Stimulated activated CD4-positive, alpha-beta T cell treated with anti-CD3 and anti-CD28 coated beads, Interleukin-2, amount 100 ng/mL, for 24 hours (primary cell): ENCODE measurements at regions not wholly inside any gene's neighbourhood (a gene's known extent, or its start where the extent isn't known, plus 50 kb on each side); places are given as distances from the start of the nearest gene placed in this dataset.
A peak's percentile ranks its signal among the peaks of the same experiment; 100 is the strongest.
"Not testable (repeated sequence)": the region's sequence is repeated elsewhere in the genome, so short reads cannot be mapped to it uniquely, and the experiment has no call there.

Experiments
- DNase-seq, 2 donors: peaks; one replicate each; pipeline ENCODE4 v3.0.0-alpha.2; 2020

GRCh38 chr4:38529189-38530115, 134.5 kb upstream of the KLF3 start:
- DNase-seq = peak; percentile 48 to 53

GRCh38 chr4:38530486-38530885, 133.5 kb upstream of the KLF3 start:
- DNase-seq = no peak

- DNase-seq = no peak
Observed at GRCh38 chr4:38531141-38531727, 132.8 kb upstream of the KLF3 start.

GRCh38 chr4:38532908-38533499, 131.0 kb upstream of the KLF3 start:
- DNase-seq = no peak

GRCh38 chr4:38534344-38535045, 129.5 kb upstream of the KLF3 start:
- DNase-seq = no peak

GRCh38 chr4:38535071-38535470, 128.9 kb upstream of the KLF3 start:
- DNase-seq = not testable (repeated sequence)

GRCh38 chr4:38535717-38536116, 128.3 kb upstream of the KLF3 start:
- no peak for DNase-seq

- no peak for DNase-seq
Observed at GRCh38 chr4:38536716-38537115, 127.3 kb upstream of the KLF3 start.

- DNase-seq = no peak
Observed at GRCh38 chr4:38537666-38538065, 126.3 kb upstream of the KLF3 start.

GRCh38 chr4:38538517-38538916, 125.5 kb upstream of the KLF3 start:
- no peak for DNase-seq

- DNase-seq = no peak
Observed at GRCh38 chr4:38539501-38539900, 124.5 kb upstream of the KLF3 start.

GRCh38 chr4:38547052-38547451, 116.9 kb upstream of the KLF3 start:
- DNase-seq = no peak

GRCh38 chr4:38548256-38548655, 115.7 kb upstream of the KLF3 start:
- DNase-seq = no peak

- DNase-seq = no peak
Observed at GRCh38 chr4:38559374-38559773, 104.6 kb upstream of the KLF3 start.

GRCh38 chr4:38560340-38560739, 103.7 kb upstream of the KLF3 start:
- DNase-seq = no peak

GRCh38 chr4:38560768-38561558, 103.0 kb upstream of the KLF3 start:
- DNase-seq = peak; percentile 16 to 20

- no peak for DNase-seq
Observed at GRCh38 chr4:38562751-38563198, 101.2 kb upstream of the KLF3 start.

- DNase-seq = no peak
Observed at GRCh38 chr4:38563707-38564495, 100.1 kb upstream of the KLF3 start.

GRCh38 chr4:38565271-38566199, 98.5 kb upstream of the KLF3 start:
- DNase-seq = no peak

- no peak for DNase-seq
Observed at GRCh38 chr4:38566806-38567398, 97.1 kb upstream of the KLF3 start.
